Suppressor macrophage treated with lipopolysaccharide for 1 hour (primary cell): ENCODE measurements at regions not wholly inside any gene's neighbourhood (a gene's known extent, or its start where the extent isn't known, plus 50 kb on each side); places are given as distances from the start of the nearest gene placed in this dataset.

Experiments used
- DNase-seq, 3 donors: peaks; one replicate each; pipeline ENCODE4 v3.0.0-alpha.2; 2020 to 2022

DNA sequence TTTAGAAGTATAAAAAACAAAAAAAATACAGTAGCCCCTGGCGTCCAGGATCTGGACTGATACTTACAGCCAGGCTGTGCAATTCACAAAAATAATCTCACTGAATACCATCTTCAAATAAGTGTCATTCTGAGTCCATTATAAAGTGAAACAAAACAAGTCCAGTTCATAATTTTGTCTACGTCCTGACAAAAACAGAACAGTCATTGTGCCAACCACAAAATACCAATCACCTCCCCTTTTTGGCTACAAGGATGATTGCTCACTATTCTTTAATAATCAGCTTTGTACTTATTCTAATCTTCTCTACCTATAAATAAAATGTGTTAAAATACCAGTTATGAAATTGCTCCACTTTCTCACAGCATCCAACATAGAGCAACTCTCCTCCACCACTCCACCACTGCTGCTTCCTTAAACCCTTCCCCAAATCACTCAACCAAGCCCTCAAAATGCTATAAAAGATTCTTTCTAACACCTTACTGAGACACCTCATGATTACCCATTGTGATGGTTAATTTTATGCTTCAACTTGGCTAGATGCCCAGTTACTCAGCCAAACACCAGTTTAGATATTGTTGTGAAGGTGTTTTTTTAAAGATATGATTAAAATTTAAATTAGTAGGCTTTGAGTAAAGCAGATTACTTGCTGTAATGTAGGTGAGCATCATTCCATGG is 479.8 kb upstream of the SEMA3A start:
- DNase-seq, result no peak

DNA sequence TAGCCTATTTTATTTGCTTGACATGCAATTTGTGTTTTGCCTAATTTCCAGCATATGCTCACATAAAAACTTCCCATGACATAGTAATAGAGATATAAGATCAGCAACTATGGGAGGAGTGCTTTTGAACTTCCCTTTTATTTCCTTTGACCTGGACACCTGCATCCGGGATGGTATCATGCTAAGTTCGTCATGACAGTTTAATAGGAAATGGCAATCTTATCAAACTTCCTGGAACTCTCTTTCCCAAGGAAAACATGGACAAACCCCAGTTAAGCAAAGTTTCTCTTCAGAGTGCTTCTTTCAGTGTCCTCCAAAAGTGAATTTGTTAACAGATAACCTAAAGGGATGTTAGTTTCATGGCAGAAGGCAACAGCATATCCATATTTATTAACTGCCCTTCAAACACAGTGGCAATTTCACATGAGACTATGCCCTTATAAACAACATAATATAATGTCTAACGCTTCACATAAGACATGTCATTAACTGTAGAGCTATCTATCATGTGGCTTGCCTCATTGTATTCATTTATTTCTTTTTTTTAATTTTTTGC is 474.7 kb upstream of the SEMA3A start:
- no peak for DNase-seq

DNA sequence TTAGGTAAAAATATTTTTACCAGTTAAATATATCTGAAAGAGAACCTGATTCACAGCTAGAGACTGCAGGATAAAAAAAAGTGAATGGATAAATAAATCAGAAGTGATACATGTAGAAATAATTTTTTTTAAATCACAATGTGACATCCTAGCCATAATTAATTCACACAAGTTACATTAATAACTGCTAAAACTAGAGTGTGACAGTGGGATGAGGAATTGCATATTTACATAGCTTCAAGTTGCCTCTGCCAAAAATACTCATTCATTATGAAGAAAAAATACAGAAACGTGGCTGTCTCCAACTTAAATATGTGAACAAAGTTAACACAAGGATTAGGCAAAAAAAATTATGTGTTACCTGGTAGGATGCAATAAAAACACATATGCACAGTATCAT is 473.5 kb upstream of the SEMA3A start:
- DNase-seq, result no peak

DNA sequence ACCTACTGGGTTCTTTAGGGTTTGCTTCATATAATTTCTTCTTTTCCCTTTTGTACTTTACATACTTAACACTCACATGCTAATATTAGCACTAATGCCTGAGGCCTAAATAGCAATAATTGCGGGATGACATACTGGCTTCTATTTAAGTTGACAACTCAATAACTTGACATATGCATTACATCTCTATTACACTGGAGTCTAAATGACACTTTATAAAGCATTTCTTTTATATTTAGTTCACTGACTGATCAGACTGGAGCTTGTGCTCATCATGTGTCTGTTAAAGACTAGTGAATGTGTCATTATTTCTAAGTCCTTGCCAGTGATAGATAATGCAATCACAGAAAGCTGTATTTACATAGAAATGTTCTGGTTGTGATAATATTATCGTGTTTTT is 472.1 kb upstream of the SEMA3A start:
- no peak for DNase-seq

DNA sequence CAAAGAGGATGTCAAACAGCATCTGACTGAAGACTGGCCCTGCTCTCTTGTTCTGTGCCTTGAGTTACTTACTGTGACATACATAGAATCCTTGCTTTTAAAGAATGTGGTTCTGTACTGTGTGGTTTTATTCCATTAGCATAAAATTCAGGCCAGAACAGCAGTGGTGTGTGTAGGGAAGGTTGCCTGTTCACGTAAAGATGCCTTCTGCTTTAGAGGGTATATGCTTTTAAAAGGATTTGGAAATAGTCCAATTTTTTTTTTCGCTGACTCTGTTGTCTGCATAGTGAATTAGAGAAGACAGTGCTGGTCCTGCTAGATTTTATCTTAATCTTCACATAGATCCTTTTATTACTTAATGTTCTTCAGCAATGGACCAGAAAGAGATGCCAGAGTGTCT is 470.8 kb upstream of the SEMA3A start:
- no peak for DNase-seq

DNA sequence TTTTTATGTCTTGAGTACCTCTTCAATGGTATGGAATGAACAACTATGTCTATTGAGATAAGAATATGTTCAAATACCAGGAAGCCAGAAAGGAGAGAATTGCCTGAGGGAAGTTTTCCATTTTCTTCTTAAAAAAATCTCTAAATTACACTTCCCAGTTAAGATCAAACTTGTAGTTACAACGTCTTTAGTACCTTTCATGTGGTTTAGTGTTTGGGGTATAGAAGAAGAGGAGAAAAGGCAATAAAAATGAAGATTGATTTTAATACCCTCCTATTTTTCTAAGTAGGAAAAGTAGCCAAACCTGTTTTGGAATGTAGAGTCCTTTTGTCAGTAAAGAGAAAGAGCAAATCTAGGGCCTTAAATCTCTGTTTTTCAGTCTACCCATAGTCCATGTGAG is 470.0 kb upstream of the SEMA3A start:
- DNase-seq, result no peak

DNA sequence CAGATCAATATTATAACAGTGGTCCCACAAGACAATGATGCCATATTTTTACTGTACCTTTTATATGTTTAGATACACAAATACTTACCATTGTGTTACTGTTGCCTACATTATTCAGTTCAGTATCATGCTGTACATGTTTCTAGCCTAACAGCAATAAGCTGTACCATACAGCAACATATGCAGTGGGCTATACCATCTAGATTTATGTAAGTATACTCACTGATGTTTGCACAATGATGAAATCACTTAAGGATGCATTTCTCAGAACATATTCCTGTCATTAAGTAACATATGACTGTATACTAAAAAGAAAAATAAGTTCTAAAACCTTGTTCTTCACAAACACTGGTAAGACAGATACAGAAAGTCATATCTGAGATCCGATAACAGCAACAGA is 468.6 kb upstream of the SEMA3A start:
- no peak for DNase-seq

DNA sequence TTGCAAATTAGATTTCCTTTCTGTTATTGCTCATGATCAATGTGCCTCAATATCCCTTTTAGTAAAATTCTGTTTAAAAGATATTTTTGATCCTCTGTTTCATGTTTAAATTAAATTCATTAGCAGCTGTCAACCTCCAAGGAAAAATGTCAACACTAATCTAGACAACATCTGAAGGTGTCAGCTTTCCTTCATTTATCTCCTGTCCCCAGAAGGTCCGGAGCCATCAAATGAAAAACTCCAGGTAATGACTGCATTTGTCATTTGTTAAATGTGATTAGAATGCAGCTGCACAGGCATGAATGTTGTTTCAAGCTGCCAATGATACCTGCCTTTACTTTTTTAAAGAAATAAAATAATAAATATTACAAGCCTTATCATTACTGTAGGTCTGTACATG is 463.7 kb upstream of the SEMA3A start:
- no peak for DNase-seq

DNA sequence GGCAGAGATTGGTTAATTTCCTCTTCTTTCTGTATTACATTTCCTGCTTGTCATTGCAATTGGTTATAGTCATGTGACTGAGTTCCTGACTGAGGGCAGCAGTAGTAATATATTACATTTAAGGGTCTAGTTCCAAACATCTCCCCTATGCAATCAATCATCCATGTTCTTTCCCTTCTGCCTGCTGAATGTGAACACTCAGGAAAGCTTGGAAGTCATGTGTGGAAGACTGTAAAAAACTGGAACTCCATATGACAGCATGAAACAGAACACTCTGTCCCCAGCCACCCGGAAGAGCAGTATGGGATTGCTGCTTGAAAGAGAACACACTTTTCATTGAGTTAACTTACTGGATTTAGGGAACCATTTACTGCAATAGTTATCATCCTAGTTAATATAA is 459.7 kb upstream of the SEMA3A start:
- DNase-seq, result no peak

DNA sequence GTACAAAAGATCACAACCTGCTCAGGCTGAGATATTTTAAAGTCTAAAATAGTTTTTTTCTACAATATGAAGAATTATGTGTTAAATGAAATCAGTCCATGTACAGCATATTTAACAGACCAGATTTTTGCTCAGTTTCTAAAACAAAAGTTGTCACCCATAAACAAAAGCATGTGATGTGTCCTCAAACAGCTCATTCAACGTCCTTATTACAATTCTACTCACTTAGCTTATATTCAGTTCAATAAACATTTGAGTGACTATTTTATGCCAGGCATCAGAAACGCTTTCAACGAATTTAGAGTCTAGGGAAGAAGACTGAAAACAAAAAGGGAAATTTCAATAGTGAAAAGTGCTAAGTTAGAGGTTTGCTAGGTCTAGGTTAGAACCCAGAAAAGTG is 457.3 kb upstream of the SEMA3A start:
- DNase-seq, result no peak

DNA sequence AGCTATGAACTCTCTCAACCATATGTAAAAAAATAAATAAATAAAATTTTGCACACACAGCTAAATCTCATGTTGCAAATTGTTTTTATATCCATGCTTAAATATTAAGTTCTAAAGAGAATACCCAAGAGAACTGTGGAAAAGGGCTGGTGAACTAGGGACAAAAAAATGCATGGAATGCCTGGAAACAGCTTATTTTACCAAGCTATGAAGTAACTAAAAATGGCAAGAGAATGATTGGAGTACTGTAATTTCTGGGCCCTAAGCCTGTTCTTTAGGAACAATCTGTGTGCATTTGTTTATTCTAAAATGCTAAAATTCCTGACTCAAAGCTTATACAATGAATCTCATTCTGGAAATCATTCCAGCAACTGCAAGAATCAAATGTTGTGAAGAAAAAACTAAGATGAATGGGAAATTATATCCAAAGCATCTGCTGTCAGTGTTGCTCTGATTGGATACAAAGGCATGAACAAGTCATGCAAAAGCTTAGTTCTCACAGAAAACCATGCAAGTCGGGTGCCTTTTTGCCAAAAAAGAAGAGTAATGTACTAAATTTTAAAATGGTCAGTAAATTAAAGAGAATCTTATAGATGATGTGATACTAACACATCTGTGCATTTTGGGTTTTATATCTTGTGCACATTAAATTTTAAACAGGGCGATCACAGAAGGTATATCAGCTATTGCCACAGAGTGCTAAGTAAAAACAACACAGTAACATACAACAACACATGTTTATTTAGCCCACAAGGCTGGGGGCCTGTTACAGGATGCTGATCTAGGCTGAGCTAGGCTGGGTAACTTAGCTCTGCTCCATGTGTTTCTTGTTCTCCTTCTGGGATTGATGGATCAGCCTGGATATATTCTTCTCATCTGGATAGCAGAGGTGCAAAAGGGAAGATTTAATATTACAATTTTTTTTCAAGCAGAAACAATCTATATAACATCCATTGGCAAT is 453.5 kb upstream of the SEMA3A start:
- no peak for DNase-seq

DNA sequence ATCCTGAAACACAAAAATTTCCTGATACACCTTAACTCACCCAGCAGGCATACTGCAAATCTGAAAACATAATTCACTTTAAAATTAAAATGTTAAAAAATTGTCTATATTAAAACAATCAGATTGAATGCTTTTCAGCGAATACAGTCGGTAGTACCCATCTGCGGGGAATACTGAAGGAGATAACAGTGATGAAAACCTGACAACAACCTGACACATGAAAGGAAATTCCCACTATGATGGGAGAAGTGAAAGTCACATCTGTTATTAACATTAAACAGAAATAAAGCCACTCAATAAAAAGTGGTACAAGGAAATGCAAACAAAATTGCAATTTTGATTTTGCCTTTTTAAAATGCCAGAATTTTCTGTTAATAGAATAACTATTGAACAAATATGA is 448.0 kb upstream of the SEMA3A start:
- DNase-seq, result no peak

DNA sequence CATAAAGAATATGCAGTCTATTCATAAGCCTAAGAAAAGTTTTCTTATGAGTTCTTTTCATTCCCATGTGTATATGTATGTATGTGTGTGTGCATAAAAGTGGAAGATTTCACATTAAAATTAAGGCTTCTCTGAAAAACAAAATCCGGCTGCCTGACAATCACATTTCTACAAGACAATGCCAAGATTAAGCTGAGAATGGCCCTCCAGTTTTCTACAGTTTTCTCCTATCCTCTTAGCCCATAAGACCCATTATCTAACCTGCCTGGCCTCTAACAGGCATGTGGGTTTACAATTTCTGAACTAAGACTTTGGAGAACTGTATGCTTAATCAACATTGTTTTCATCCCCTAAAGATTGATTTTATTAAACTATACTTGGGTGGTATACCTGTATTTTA is 446.0 kb upstream of the SEMA3A start:
- no peak for DNase-seq

DNA sequence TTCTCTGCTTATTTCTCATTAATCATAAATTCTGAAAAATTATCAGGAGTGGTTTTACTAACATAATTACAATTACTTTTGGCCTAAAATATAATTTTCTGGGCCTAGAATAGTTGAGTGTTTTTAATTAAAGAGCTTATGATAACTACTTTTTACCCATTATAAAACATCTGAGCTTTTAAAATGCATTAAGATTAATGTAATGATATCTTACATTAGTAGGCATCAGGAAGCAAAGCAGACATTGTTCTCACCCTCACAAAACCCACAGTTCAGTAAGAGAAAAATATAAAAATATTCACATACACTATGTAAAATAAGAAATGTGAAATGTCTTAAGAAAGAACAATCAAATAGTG is 443.7 kb upstream of the SEMA3A start:
- no peak for DNase-seq

DNA sequence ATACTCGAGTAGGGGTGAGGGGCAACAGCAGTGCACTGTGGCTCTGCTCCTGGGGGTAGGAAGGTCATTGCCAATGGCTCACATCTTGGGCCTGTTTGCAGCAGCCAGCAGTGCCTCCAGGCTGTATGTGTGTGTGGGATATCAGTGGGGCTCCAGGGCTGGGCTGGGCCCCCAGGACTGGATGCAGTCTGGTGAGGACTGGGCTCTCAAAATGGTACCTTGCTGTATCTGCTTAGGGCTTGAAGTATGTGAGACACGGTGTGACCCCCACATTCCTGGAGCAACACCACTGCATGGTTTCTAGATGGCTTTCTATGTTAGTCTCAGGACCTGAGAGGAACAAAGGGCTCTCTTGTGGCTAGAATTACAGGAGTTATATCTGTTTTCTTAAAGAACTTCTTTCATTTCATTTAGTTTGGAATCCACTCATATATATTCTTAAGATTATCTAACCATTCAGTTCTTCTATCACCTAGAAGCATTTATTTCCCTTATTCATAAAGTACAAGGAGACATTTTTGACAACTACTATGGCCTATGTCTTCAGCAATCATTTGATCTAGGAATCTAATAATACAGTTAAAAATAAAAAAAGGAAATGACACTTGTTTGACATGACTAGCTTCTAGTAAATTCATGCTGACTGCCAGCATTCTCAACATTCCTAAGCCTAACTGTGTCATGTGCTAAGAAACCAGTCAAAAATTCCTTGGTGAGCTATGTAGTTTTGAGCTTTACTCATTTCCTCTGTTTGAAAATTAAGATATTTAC is 443.2 kb upstream of the SEMA3A start:
- DNase-seq, result peak; percentile 38 to 70 (median 67)

DNA sequence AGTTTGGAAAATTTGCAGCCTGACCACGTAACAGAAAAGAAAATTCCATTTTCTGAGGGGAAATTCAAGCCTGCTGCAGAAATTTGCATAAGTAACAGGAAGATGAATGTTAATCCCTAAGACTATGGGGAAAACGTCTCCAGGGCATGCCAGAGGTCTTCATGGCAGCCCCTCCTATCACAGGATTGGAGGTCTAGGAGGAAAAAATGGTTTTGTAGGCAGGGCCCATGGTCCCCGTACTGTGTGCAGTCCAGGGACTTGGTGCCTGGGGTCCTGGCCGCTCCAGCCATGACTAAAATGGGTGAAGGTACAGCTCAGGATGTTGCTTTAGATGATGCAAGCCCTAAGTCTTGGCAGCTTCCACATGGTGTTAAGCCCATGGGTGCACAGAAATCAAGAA is 437.3 kb upstream of the SEMA3A start:
- no peak for DNase-seq

DNA sequence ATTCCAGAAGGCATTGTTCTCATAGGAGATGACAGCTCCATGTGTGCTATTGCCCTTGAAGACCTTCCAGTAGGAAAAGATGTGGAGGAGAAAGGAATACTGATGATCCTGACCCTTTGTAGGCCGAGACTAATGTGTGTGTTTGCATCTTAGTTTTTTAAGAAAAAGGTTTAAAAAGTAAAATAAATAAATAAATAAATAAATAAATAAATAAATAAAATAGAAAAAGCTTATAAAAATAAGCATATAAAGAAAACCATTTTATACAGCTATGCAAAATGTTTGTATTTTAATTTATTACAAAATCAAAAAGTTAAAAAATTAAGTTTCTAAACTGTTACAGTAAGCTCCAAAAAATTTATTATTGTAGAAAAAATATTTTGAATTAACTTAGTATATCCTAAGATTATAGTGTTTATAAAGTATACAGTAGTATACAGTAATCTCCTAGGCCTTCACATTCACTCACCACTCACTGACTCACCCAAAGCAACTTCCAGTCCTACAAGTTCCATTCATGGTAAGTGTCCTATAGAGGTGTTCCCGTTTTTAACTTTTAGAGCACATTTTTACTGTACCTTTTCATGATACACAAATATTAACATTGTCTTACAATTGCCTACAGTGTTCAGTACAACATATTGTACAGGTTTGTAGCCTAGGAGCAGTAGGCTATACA is 435.2 kb upstream of the SEMA3A start:
- no peak for DNase-seq

DNA sequence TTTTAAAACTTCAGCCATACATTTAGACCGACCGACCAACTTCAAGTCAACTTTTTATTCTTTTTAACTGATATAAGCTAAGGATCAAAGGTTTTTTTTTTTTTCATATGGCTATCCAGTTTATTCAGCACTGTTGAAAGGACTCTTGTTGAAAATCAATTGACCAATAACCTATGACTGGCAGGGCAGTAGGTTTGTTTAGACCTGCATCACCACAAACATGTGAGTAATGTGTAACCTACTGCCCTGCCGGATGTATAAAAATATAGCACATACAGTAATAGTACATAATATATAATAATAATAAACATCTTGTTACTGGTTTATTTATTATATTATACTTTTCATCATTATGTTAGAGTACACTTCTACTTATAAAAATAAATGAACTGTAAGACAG is 434.6 kb upstream of the SEMA3A start:
- no peak for DNase-seq

DNA sequence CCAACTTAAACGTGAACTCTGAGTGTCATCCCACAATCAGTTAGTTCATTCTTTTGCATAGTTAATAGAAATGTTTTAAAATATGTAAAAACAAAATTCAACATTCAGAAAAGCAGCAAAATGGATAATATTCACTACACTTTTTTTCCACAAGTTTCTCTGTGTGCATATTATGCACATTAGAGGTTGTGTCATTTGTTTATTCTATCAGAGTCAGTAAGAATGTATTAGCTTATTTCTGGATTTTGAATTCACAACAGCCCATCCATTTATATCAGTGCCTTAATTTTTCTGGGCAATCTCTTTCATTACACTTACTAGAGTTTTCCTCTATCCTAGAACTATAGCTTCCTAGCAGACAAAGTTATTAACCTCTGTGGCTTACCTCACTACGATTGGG is 432.7 kb upstream of the SEMA3A start:
- DNase-seq, result no peak

DNA sequence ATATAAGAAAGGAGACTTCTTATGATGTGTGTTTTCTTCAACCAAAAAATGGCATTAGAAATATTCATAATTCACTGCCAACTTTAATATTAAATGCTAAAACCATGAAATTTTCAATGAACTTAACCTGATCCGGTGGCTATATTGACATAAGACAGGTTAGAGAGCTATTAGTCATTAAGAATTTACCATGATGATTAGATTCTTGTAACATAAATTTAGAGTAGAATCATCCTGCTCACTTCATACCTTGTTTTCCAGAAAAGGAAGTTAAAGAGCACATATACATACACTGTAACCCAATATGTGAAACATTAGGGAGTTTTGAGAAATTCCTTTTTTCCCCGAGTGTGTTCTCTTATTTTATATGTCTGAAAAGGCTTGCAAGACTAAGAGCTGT is 430.3 kb upstream of the SEMA3A start:
- no peak for DNase-seq

DNA sequence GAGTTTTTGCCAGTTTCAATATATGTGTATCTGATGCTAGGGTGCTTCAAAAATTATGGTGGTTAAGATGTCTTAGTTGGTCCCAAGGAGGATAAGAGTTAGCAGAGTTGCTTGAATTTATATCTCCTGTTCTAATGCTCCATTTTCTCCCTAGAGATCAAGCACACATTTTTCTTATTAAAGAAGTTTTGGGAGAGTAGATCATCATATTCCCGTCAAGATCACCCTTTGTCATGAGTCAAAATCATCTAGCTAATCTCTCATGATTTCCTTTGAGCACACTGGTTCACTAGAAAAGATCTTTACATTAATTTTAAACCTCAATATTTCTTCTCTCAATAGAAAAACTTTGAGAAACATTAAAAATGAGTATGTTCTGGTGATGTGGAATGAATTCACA is 429.9 kb upstream of the SEMA3A start:
- DNase-seq, result no peak

DNA sequence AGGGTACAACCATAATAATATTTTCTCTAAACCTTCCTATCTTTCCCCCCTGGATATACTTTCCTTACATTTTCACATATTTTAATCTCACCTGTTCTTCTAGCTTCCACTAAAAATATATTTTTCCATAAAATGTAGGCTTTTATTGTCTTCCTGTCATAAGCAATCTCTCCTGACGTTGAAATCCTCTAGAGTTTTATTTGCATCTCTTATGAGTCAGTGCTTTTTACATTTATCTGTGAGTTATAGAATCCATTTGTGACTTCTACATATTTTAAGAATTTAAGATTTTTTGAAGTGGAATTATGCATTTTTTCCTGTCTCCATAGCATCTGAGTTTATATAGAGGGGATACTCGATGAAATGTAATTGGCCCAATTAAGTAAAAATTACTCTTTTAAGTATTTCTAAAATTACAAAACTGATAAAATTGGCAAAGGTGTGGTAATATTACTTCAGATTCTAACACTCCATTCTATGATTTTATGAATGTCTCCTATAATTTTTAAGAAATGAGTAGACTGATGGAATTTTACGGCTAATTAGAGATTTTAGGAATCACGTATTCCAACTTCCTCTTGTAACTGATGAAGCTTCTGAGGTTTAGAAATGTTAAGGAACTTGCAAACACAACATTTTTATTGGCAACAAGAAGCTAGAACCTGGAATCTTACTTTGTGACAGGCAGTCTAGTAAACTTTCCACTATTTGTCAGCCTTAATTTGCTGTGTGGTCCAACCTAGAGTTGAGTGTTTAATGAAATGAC is 422.9 kb upstream of the SEMA3A start:
- no peak for DNase-seq
